ENCODE measurements at regions not wholly inside any gene's neighbourhood (a gene's known extent, or its start where the extent isn't known, plus 50 kb on each side); places are given as distances from the start of the nearest gene placed in this dataset.

GRCh38 chr5:99187611-99188010 is 258.8 kb upstream of the CHD1 start:
- no peaks in the 10 kb centered on the region for H3K4me1 ChIP-seq (ENCODE audit: insufficient read depth, low read length)
- H3K9ac ChIP-seq (ENCODE audit: low read depth, low read length), result no peak overlapping the region
- no peaks in the 10 kb centered on the region for H3K36me3 ChIP-seq (ENCODE audit: insufficient read depth, low read length)
- H3K9me3 ChIP-seq (ENCODE audit: insufficient read depth, low read length, severe bottlenecking), result no peaks in the 10 kb centered on the region
- ATAC-seq (ENCODE audit: insufficient read depth, low read depth), result no peak; the same call in 2 of the 3 replicates
- H3K27ac ChIP-seq (ENCODE audit: low read length), result no peak overlapping the region
- TF ChIP-seq EZH2 (IDR thresholded peaks at IDR 0.05; ENCODE audit: borderline replicate concordance, low read depth, low read length, severe bottlenecking) (no peak), CTCF (IDR thresholded peaks at IDR 0.05; ENCODE audit: borderline replicate concordance, extremely low read depth, low read length, poor library complexity, severe bottlenecking) (no peak)
- H3K79me2 ChIP-seq (ENCODE audit: insufficient read depth, low read length), result no peaks in the 10 kb centered on the region
- no peak for DNase-seq
- H3K27me3 ChIP-seq (ENCODE audit: insufficient read depth, low read length, poor library complexity), result no peaks in the 10 kb centered on the region
- H4K20me1 ChIP-seq (ENCODE audit: insufficient read depth, low read length), result no peaks in the 10 kb centered on the region
- H2AFZ ChIP-seq (ENCODE audit: low read depth, low read length), result no peak overlapping the region
- H3K4me3 ChIP-seq (ENCODE audit: low read depth in 1 of 2, low read length in 2 of 2), result no peak overlapping the region
- H3K4me2 ChIP-seq (ENCODE audit: insufficient read depth, low read length), result no peak overlapping the region

GRCh38 chr5:99179206-99179605 is 250.4 kb upstream of the CHD1 start:
- TF ChIP-seq CTCF (IDR thresholded peaks at IDR 0.05; ENCODE audit: borderline replicate concordance, extremely low read depth, low read length, poor library complexity, severe bottlenecking) (no peak), EZH2 (IDR thresholded peaks at IDR 0.05; ENCODE audit: borderline replicate concordance, low read depth, low read length, severe bottlenecking) (no peak)
- Histone ChIP-seq H3K79me2 (ENCODE audit: insufficient read depth, low read length) (no peaks in the 10 kb centered on the region), H4K20me1 (ENCODE audit: insufficient read depth, low read length) (no peaks in the 10 kb centered on the region), H3K9ac (ENCODE audit: low read depth, low read length) (no peak overlapping the region), H3K4me2 (ENCODE audit: insufficient read depth, low read length) (no peak overlapping the region), H3K27me3 (ENCODE audit: insufficient read depth, low read length, poor library complexity) (peaks cover 4% of the 10 kb centered on the region), H3K27ac (ENCODE audit: low read length) (no peak overlapping the region), H3K9me3 (ENCODE audit: insufficient read depth, low read length, severe bottlenecking) (no peaks in the 10 kb centered on the region), H3K4me1 (ENCODE audit: insufficient read depth, low read length) (no peaks in the 10 kb centered on the region), H3K36me3 (ENCODE audit: insufficient read depth, low read length) (no peaks in the 10 kb centered on the region), H2AFZ (ENCODE audit: low read depth, low read length) (no peak overlapping the region), H3K4me3 (ENCODE audit: low read depth in 1 of 2, low read length in 2 of 2) (no peak overlapping the region)
- no peak for DNase-seq
- ATAC-seq (ENCODE audit: insufficient read depth, low read depth), result no peak

- no peaks in the 10 kb centered on the region for H3K9me3 ChIP-seq (ENCODE audit: insufficient read depth, low read length, severe bottlenecking)
- no peak overlapping the region for H3K4me3 ChIP-seq (ENCODE audit: low read depth in 1 of 2, low read length in 2 of 2)
- H3K79me2 ChIP-seq (ENCODE audit: insufficient read depth, low read length), result no peaks in the 10 kb centered on the region
- no peak overlapping the region for H3K4me2 ChIP-seq (ENCODE audit: insufficient read depth, low read length)
- TF ChIP-seq CTCF (IDR thresholded peaks at IDR 0.05; ENCODE audit: borderline replicate concordance, extremely low read depth, low read length, poor library complexity, severe bottlenecking) (no peak), EZH2 (IDR thresholded peaks at IDR 0.05; ENCODE audit: borderline replicate concordance, low read depth, low read length, severe bottlenecking) (no peak)
- H2AFZ ChIP-seq (ENCODE audit: low read depth, low read length), result no peak overlapping the region
- H3K36me3 ChIP-seq (ENCODE audit: insufficient read depth, low read length), result no peaks in the 10 kb centered on the region
- no peak overlapping the region for H3K27ac ChIP-seq (ENCODE audit: low read length)
- no peaks in the 10 kb centered on the region for H4K20me1 ChIP-seq (ENCODE audit: insufficient read depth, low read length)
- ATAC-seq (ENCODE audit: insufficient read depth, low read depth), result no peak
- H3K9ac ChIP-seq (ENCODE audit: low read depth, low read length), result no peak overlapping the region
- DNase-seq, result no peak
- H3K4me1 ChIP-seq (ENCODE audit: insufficient read depth, low read length), result no peaks in the 10 kb centered on the region
- H3K27me3 ChIP-seq (ENCODE audit: insufficient read depth, low read length, poor library complexity), result peaks cover 4% of the 10 kb centered on the region
Observed at GRCh38 chr5:99177796-99178195, 249.0 kb upstream of the CHD1 start.

- Histone ChIP-seq H4K20me1 (ENCODE audit: insufficient read depth, low read length) (no peaks in the 10 kb centered on the region), H3K9me3 (ENCODE audit: insufficient read depth, low read length, severe bottlenecking) (no peaks in the 10 kb centered on the region), H2AFZ (ENCODE audit: low read depth, low read length) (no peak overlapping the region), H3K36me3 (ENCODE audit: insufficient read depth, low read length) (no peaks in the 10 kb centered on the region), H3K4me3 (ENCODE audit: low read depth in 1 of 2, low read length in 2 of 2) (no peak overlapping the region), H3K9ac (ENCODE audit: low read depth, low read length) (no peak overlapping the region), H3K27me3 (ENCODE audit: insufficient read depth, low read length, poor library complexity) (peaks cover 4% of the 10 kb centered on the region), H3K4me2 (ENCODE audit: insufficient read depth, low read length) (no peak overlapping the region), H3K79me2 (ENCODE audit: insufficient read depth, low read length) (no peaks in the 10 kb centered on the region), H3K4me1 (ENCODE audit: insufficient read depth, low read length) (no peaks in the 10 kb centered on the region), H3K27ac (ENCODE audit: low read length) (no peak overlapping the region)
- no peak for TF ChIP-seq EZH2 (IDR thresholded peaks at IDR 0.05; ENCODE audit: borderline replicate concordance, low read depth, low read length, severe bottlenecking)
- no peak for TF ChIP-seq CTCF (IDR thresholded peaks at IDR 0.05; ENCODE audit: borderline replicate concordance, extremely low read depth, low read length, poor library complexity, severe bottlenecking)
- DNase-seq (no peak), ATAC-seq (ENCODE audit: insufficient read depth, low read depth) (no peak)
Observed at GRCh38 chr5:99176186-99176585, 247.4 kb upstream of the CHD1 start.
